ENCODE measurements at regions not wholly inside any gene's neighbourhood (a gene's known extent, or its start where the extent isn't known, plus 50 kb on each side); places are given as distances from the start of the nearest gene placed in this dataset.

GRCh38 chr5:99072846-99073245, 144.0 kb upstream of the CHD1 start:
- no peak for TF ChIP-seq CTCF (IDR thresholded peaks at IDR 0.05; ENCODE audit: borderline replicate concordance, control extremely low read depth, extremely low read depth, insufficient read depth, missing control alignments)
- in situ Hi-C loops (cut with MboI; ENCODE audit: low sequenced_read_pairs, unreplicated experiment) = no loop called here
- DNase-seq (ENCODE audit: low spot score) = no peak

- TF ChIP-seq CTCF (IDR thresholded peaks at IDR 0.05; ENCODE audit: borderline replicate concordance, control extremely low read depth, extremely low read depth, insufficient read depth, missing control alignments) = no peak
- DNase-seq (ENCODE audit: low spot score) = no peak
- in situ Hi-C loops (cut with MboI; ENCODE audit: low sequenced_read_pairs, unreplicated experiment) = no loop called here
These were observed 142.0 kb upstream of the CHD1 start for GRCh38 chr5:99070822-99071221.

GRCh38 chr5:99070362-99070761, 141.6 kb upstream of the CHD1 start:
- in situ Hi-C loops (cut with MboI; ENCODE audit: low sequenced_read_pairs, unreplicated experiment) = no loop called here
- DNase-seq (ENCODE audit: low spot score) = no peak
- no peak for TF ChIP-seq CTCF (IDR thresholded peaks at IDR 0.05; ENCODE audit: borderline replicate concordance, control extremely low read depth, extremely low read depth, insufficient read depth, missing control alignments)

GRCh38 chr5:99068944-99069650, 140.3 kb upstream of the CHD1 start:
- in situ Hi-C loops (cut with MboI; ENCODE audit: low sequenced_read_pairs, unreplicated experiment) = no loop called here
- TF ChIP-seq CTCF (IDR thresholded peaks at IDR 0.05; ENCODE audit: borderline replicate concordance, control extremely low read depth, extremely low read depth, insufficient read depth, missing control alignments) = no peak
- DNase-seq (ENCODE audit: low spot score) = no peak

- in situ Hi-C loops (cut with MboI; ENCODE audit: low sequenced_read_pairs, unreplicated experiment) = no loop called here
- DNase-seq (ENCODE audit: low spot score) = no peak
- no peak for TF ChIP-seq CTCF (IDR thresholded peaks at IDR 0.05; ENCODE audit: borderline replicate concordance, control extremely low read depth, extremely low read depth, insufficient read depth, missing control alignments)
These were observed 134.9 kb upstream of the CHD1 start for GRCh38 chr5:99063737-99064136.

- in situ Hi-C loops (cut with MboI; ENCODE audit: low sequenced_read_pairs, unreplicated experiment) = no loop called here
- TF ChIP-seq CTCF (IDR thresholded peaks at IDR 0.05; ENCODE audit: borderline replicate concordance, control extremely low read depth, extremely low read depth, insufficient read depth, missing control alignments) = no peak
- no peak for DNase-seq (ENCODE audit: low spot score)
These were observed 132.9 kb upstream of the CHD1 start for GRCh38 chr5:99061711-99062110.
